ENCODE measurements at regions not wholly inside any gene's neighbourhood (a gene's known extent, or its start where the extent isn't known, plus 50 kb on each side); places are given as distances from the start of the nearest gene placed in this dataset.

DNA sequence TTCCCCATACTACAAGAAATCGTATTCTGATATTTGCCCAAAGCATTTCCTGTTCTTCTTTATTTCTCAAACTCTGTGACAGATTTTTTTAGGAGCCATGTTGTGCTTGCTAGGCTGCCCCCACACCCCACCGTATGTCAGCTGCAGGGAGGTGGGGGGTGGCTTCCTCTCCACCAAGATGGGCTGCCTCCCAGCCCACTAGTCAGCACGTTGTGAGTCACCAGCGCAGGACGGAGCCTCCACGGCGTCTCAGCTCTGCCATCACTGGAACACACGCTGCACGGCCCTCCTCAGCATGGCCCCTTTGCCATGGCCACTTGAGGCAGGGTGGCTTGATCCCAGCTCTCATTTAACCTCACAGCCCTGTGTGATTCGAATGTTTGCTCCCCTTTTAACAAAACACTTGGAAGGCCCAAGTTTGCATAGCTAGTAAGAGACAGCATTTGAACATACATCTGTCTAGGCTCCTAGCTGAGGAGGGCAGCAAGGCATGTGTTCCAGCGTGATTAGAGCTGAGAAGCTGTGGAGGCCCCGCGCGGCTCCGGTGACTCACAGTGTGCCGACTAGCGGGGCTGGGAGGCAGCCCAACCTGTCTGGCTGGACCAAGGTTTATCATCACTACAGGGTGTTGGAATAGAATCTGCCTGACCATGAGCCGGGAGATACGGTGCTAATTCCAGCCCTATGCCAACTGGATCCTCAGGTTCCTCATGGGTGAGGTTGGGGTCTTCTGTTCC, 180.7 kb upstream of the NCAM1 start:
- Histone ChIP-seq H2BK120ac (ENCODE audit: low read depth, low read length) (no peak overlapping the region), H2AK5ac (ENCODE audit: low read depth, low read length) (peak overlapping the region; percentile 27), H3K9me3 (replicated peaks in 1 of 2; ENCODE audit: control insufficient read depth in 2 of 2, insufficient read depth in 1 of 2, low read depth in 1 of 2, low read length in 2 of 2) (no peaks in the 10 kb centered on the region), H4K91ac (ENCODE audit: low read depth, low read length, poor library complexity) (no peak overlapping the region), H2BK12ac (ENCODE audit: low read length) (no peak overlapping the region), H3K27ac (replicated peaks; ENCODE audit: low read length) (no peak overlapping the region), H4K8ac (ENCODE audit: low read depth, low read length) (no peak overlapping the region), H3K4ac (ENCODE audit: low read length) (no peak overlapping the region), H3K23ac (ENCODE audit: low read depth, low read length, poor library complexity) (no peak overlapping the region), H3K79me1 (ENCODE audit: low read depth, low read length) (no peaks in the 10 kb centered on the region), H3K18ac (ENCODE audit: low read length) (peak overlapping the region; percentile 84), H3K36me3 (replicated peaks in 1 of 2; ENCODE audit: control insufficient read depth in 2 of 2, insufficient read depth in 2 of 2, low read length in 2 of 2) (no peaks in the 10 kb centered on the region), H2AFZ (ENCODE audit: low read length) (no peak overlapping the region), H3K27me3 (ENCODE audit: control insufficient read depth in 3 of 3, insufficient read depth in 3 of 3, low read depth in 1 of 3, low read length in 3 of 3) (no peaks in the 10 kb centered on the region), H2BK15ac (ENCODE audit: low read length) (peak overlapping the region; percentile 23), H3K4me2 (ENCODE audit: insufficient read depth, low read length, poor library complexity, severe bottlenecking) (no peak overlapping the region), H3K4me1 (ENCODE audit: control insufficient read depth in 2 of 2, insufficient read depth in 1 of 2, low read depth in 1 of 2, low read length in 2 of 2) (no peaks in the 10 kb centered on the region), H3K9ac (ENCODE audit: low read depth, low read length, poor library complexity) (no peak overlapping the region), H2BK5ac (ENCODE audit: low read length) (no peak overlapping the region), H3K14ac (ENCODE audit: low read length) (no peak overlapping the region), H3K4me3 (ENCODE audit: low read length in 2 of 2) (no peak overlapping the region)
- no CpG with 5 or more reads among the region's 19 CpGs for WGBS, 2 donors (ENCODE audit: extremely low coverage in 2 of 2, insufficient read length in 2 of 2, insufficient replicate concordance in 1 of 2)
- no peak for DNase-seq (ENCODE audit: low spot score)

DNA sequence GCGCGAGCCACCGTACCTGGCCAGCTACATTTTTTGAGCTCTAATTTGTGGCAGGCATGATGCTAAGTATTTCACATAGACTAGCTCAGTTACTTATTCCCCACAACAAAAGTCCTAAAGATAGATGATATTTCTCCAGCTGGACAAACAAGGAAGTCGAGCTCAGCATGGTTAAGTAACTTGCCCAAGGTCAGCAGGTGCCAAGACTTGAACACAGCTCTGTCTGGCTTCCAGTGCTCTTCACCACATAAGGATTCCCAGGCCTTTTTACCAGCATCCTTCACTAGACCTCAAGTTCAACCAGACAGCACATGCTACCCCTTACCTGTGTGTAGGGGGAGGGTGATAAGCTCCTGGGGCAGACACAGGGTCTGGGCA, 177.3 kb upstream of the NCAM1 start:
- WGBS, 2 donors (ENCODE audit: extremely low coverage in 2 of 2, insufficient read length in 2 of 2, insufficient replicate concordance in 1 of 2) = no CpG with 5 or more reads among the region's 4 CpGs
- no peak overlapping the region for H3K14ac ChIP-seq (ENCODE audit: low read length)
- H2BK5ac ChIP-seq (ENCODE audit: low read length) = no peak overlapping the region
- no peak overlapping the region for H4K8ac ChIP-seq (ENCODE audit: low read depth, low read length)
- no peak overlapping the region for H2BK12ac ChIP-seq (ENCODE audit: low read length)
- no peak overlapping the region for H4K91ac ChIP-seq (ENCODE audit: low read depth, low read length, poor library complexity)
- H3K18ac ChIP-seq (ENCODE audit: low read length) = no peak overlapping the region
- no peak overlapping the region for H3K4me3 ChIP-seq (ENCODE audit: low read length in 2 of 2)
- H3K79me1 ChIP-seq (ENCODE audit: low read depth, low read length) = no peaks in the 10 kb centered on the region
- H3K4me2 ChIP-seq (ENCODE audit: insufficient read depth, low read length, poor library complexity, severe bottlenecking) = no peak overlapping the region
- H3K4me1 ChIP-seq (ENCODE audit: control insufficient read depth in 2 of 2, insufficient read depth in 1 of 2, low read depth in 1 of 2, low read length in 2 of 2) = no peaks in the 10 kb centered on the region
- no peaks in the 10 kb centered on the region for H3K36me3 ChIP-seq (replicated peaks in 1 of 2; ENCODE audit: control insufficient read depth in 2 of 2, insufficient read depth in 2 of 2, low read length in 2 of 2)
- no peak for DNase-seq (ENCODE audit: low spot score)
- no peak overlapping the region for H2AK5ac ChIP-seq (ENCODE audit: low read depth, low read length)
- no peak overlapping the region for H2BK120ac ChIP-seq (ENCODE audit: low read depth, low read length)
- no peaks in the 10 kb centered on the region for H3K27me3 ChIP-seq (ENCODE audit: control insufficient read depth in 3 of 3, insufficient read depth in 3 of 3, low read depth in 1 of 3, low read length in 3 of 3)
- H2BK15ac ChIP-seq (ENCODE audit: low read length) = no peak overlapping the region
- H2AFZ ChIP-seq (ENCODE audit: low read length) = no peak overlapping the region
- no peaks in the 10 kb centered on the region for H3K9me3 ChIP-seq (replicated peaks in 1 of 2; ENCODE audit: control insufficient read depth in 2 of 2, insufficient read depth in 1 of 2, low read depth in 1 of 2, low read length in 2 of 2)
- no peak overlapping the region for H3K4ac ChIP-seq (ENCODE audit: low read length)
- no peak overlapping the region for H3K27ac ChIP-seq (replicated peaks; ENCODE audit: low read length)
- H3K9ac ChIP-seq (ENCODE audit: low read depth, low read length, poor library complexity) = no peak overlapping the region
- H3K23ac ChIP-seq (ENCODE audit: low read depth, low read length, poor library complexity) = no peak overlapping the region

DNA sequence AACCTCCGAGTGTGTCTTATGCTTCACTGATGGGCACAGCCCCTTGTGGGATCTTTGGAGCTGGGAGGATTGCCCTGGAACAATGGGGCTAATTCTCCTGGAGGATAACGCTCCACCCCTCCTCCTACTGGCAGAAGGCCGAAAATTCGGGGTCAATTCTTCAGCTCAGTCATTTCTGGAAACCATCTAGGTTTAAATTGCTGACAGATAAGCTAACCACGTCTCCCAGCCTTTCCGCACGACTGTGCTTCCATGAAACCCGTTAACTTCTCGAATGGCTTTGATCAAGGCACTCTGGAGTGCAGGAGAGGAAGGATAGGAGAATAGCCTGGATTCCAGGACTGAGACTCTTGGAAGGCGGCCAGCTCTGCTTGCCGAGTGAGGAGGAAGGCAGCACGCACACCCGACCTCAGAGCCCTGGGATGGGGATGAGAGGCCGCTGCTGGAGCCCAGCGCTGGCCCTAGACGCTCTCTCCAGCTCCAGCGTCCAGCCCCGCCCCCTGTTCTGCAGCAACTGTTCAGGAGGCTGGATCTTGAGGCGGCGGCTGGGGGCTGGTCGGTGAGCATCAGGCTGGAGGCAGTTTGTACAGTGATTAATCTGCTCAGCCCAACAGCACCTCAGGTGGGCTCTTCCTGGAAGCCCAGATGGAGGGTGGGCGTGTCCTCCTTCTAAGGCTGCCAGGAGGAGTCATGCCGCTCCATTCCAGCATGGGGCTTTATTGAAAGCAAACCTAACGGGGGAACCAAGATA, 176.7 kb upstream of the NCAM1 start:
- H3K9ac ChIP-seq (ENCODE audit: low read depth, low read length, poor library complexity) = no peak overlapping the region
- H3K18ac ChIP-seq (ENCODE audit: low read length) = peak overlapping the region; percentile 49
- H3K36me3 ChIP-seq (replicated peaks in 1 of 2; ENCODE audit: control insufficient read depth in 2 of 2, insufficient read depth in 2 of 2, low read length in 2 of 2) = no peaks in the 10 kb centered on the region
- no peak overlapping the region for H4K91ac ChIP-seq (ENCODE audit: low read depth, low read length, poor library complexity)
- no peak overlapping the region for H4K8ac ChIP-seq (ENCODE audit: low read depth, low read length)
- no CpG with 5 or more reads among the region's 24 CpGs for WGBS, 2 donors (ENCODE audit: extremely low coverage in 2 of 2, insufficient read length in 2 of 2, insufficient replicate concordance in 1 of 2)
- H2BK12ac ChIP-seq (ENCODE audit: low read length) = no peak overlapping the region
- H3K4me3 ChIP-seq (ENCODE audit: low read length in 2 of 2) = no peak overlapping the region
- no peaks in the 10 kb centered on the region for H3K79me1 ChIP-seq (ENCODE audit: low read depth, low read length)
- no peak overlapping the region for H3K23ac ChIP-seq (ENCODE audit: low read depth, low read length, poor library complexity)
- no peak overlapping the region for H2BK120ac ChIP-seq (ENCODE audit: low read depth, low read length)
- no peak overlapping the region for H2BK5ac ChIP-seq (ENCODE audit: low read length)
- H3K9me3 ChIP-seq (replicated peaks in 1 of 2; ENCODE audit: control insufficient read depth in 2 of 2, insufficient read depth in 1 of 2, low read depth in 1 of 2, low read length in 2 of 2) = no peaks in the 10 kb centered on the region
- H3K4me2 ChIP-seq (ENCODE audit: insufficient read depth, low read length, poor library complexity, severe bottlenecking) = no peak overlapping the region
- H3K4me1 ChIP-seq (ENCODE audit: control insufficient read depth in 2 of 2, insufficient read depth in 1 of 2, low read depth in 1 of 2, low read length in 2 of 2) = no peaks in the 10 kb centered on the region
- H3K27me3 ChIP-seq (ENCODE audit: control insufficient read depth in 3 of 3, insufficient read depth in 3 of 3, low read depth in 1 of 3, low read length in 3 of 3) = no peaks in the 10 kb centered on the region
- no peak overlapping the region for H2AK5ac ChIP-seq (ENCODE audit: low read depth, low read length)
- no peak overlapping the region for H3K27ac ChIP-seq (replicated peaks; ENCODE audit: low read length)
- H3K4ac ChIP-seq (ENCODE audit: low read length) = no peak overlapping the region
- DNase-seq (ENCODE audit: low spot score) = no peak
- H2AFZ ChIP-seq (ENCODE audit: low read length) = no peak overlapping the region
- H2BK15ac ChIP-seq (ENCODE audit: low read length) = no peak overlapping the region
- no peak overlapping the region for H3K14ac ChIP-seq (ENCODE audit: low read length)

DNA sequence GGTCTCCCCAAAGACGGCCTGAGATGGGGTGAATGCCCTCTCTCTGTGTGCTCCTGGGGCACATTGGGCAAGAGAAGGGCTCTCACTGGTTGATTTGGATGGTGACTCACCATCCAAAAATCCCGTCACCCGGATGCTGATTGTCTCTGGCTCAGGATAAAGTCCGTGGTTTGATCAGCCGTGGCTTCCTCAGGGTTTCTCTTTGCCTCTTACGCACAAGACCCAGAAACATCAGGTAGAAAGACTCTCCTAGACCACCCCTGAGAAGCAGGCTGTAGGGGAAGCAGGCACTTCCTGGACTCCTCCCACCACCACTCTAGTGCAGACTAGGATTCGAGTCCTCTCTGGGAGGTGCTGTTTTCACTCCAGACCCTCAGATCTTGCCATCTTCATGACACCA, 176.1 kb upstream of the NCAM1 start:
- no peak overlapping the region for H2BK5ac ChIP-seq (ENCODE audit: low read length)
- no peak overlapping the region for H3K18ac ChIP-seq (ENCODE audit: low read length)
- no peak overlapping the region for H3K14ac ChIP-seq (ENCODE audit: low read length)
- no peak overlapping the region for H2AK5ac ChIP-seq (ENCODE audit: low read depth, low read length)
- no peak overlapping the region for H3K23ac ChIP-seq (ENCODE audit: low read depth, low read length, poor library complexity)
- H2BK15ac ChIP-seq (ENCODE audit: low read length) = no peak overlapping the region
- H2BK12ac ChIP-seq (ENCODE audit: low read length) = no peak overlapping the region
- no peak overlapping the region for H4K8ac ChIP-seq (ENCODE audit: low read depth, low read length)
- no peaks in the 10 kb centered on the region for H3K79me1 ChIP-seq (ENCODE audit: low read depth, low read length)
- no peak for DNase-seq (ENCODE audit: low spot score)
- no peak overlapping the region for H4K91ac ChIP-seq (ENCODE audit: low read depth, low read length, poor library complexity)
- no peaks in the 10 kb centered on the region for H3K9me3 ChIP-seq (replicated peaks in 1 of 2; ENCODE audit: control insufficient read depth in 2 of 2, insufficient read depth in 1 of 2, low read depth in 1 of 2, low read length in 2 of 2)
- H2BK120ac ChIP-seq (ENCODE audit: low read depth, low read length) = no peak overlapping the region
- WGBS, 2 donors (ENCODE audit: extremely low coverage in 2 of 2, insufficient read length in 2 of 2, insufficient replicate concordance in 1 of 2) = no CpG with 5 or more reads among the region's 7 CpGs
- H3K9ac ChIP-seq (ENCODE audit: low read depth, low read length, poor library complexity) = no peak overlapping the region
- H3K27me3 ChIP-seq (ENCODE audit: control insufficient read depth in 3 of 3, insufficient read depth in 3 of 3, low read depth in 1 of 3, low read length in 3 of 3) = no peaks in the 10 kb centered on the region
- no peaks in the 10 kb centered on the region for H3K36me3 ChIP-seq (replicated peaks in 1 of 2; ENCODE audit: control insufficient read depth in 2 of 2, insufficient read depth in 2 of 2, low read length in 2 of 2)
- no peak overlapping the region for H3K27ac ChIP-seq (replicated peaks; ENCODE audit: low read length)
- H2AFZ ChIP-seq (ENCODE audit: low read length) = no peak overlapping the region
- no peaks in the 10 kb centered on the region for H3K4me1 ChIP-seq (ENCODE audit: control insufficient read depth in 2 of 2, insufficient read depth in 1 of 2, low read depth in 1 of 2, low read length in 2 of 2)
- H3K4ac ChIP-seq (ENCODE audit: low read length) = no peak overlapping the region
- no peak overlapping the region for H3K4me3 ChIP-seq (ENCODE audit: low read length in 2 of 2)
- H3K4me2 ChIP-seq (ENCODE audit: insufficient read depth, low read length, poor library complexity, severe bottlenecking) = no peak overlapping the region

Measured in neuronal stem cell (in vitro differentiated cells).